ENCODE measurements at regions not wholly inside any gene's neighbourhood (a gene's known extent, or its start where the extent isn't known, plus 50 kb on each side); places are given as distances from the start of the nearest gene placed in this dataset.

GRCh38 chr10:62631241-62631640, 173.3 kb upstream of the ADO start:
- no peak for DNase-seq (ENCODE audit: low read depth in 2 of 2)

- DNase-seq (ENCODE audit: low read depth in 2 of 2), result peak; percentile 38 to 59
These were observed 172.3 kb upstream of the ADO start for GRCh38 chr10:62632071-62632809.

- no peak for DNase-seq (ENCODE audit: low read depth in 2 of 2)
These were observed 170.5 kb upstream of the ADO start for GRCh38 chr10:62633976-62634375.

GRCh38 chr10:62634576-62634975, 169.9 kb upstream of the ADO start:
- DNase-seq (ENCODE audit: low read depth in 2 of 2), result no peak

GRCh38 chr10:62635127-62635526, 169.4 kb upstream of the ADO start:
- DNase-seq (ENCODE audit: low read depth in 2 of 2), result no peak

- DNase-seq (ENCODE audit: low read depth in 2 of 2), result no peak
These were observed 167.7 kb upstream of the ADO start for GRCh38 chr10:62636825-62637248.

- peak; percentile 31 to 53 for DNase-seq (ENCODE audit: low read depth in 2 of 2)
These were observed 167.1 kb upstream of the ADO start for GRCh38 chr10:62637249-62638061.

GRCh38 chr10:62638062-62638477, 166.4 kb upstream of the ADO start:
- DNase-seq (ENCODE audit: low read depth in 2 of 2), result no peak

- no peak for DNase-seq (ENCODE audit: low read depth in 2 of 2)
These were observed 165.4 kb upstream of the ADO start for GRCh38 chr10:62639144-62639543.

GRCh38 chr10:62640411-62640810, 164.1 kb upstream of the ADO start:
- no peak for DNase-seq (ENCODE audit: low read depth in 2 of 2)

- DNase-seq (ENCODE audit: low read depth in 2 of 2), result no peak
These were observed 160.6 kb upstream of the ADO start for GRCh38 chr10:62643606-62644587.

- no peak for DNase-seq (ENCODE audit: low read depth in 2 of 2)
These were observed 157.0 kb upstream of the ADO start for GRCh38 chr10:62647375-62648092.

GRCh38 chr10:62648921-62649320, 155.6 kb upstream of the ADO start:
- DNase-seq (ENCODE audit: low read depth in 2 of 2), result no peak

GRCh38 chr10:62650411-62650810, 154.1 kb upstream of the ADO start:
- no peak for DNase-seq (ENCODE audit: low read depth in 2 of 2)

- no peak for DNase-seq (ENCODE audit: low read depth in 2 of 2)
These were observed 153.2 kb upstream of the ADO start for GRCh38 chr10:62651341-62651740.

- DNase-seq (ENCODE audit: low read depth in 2 of 2), result no peak
These were observed 152.4 kb upstream of the ADO start for GRCh38 chr10:62652114-62652513.

- DNase-seq (ENCODE audit: low read depth in 2 of 2), result no peak
These were observed 152.0 kb upstream of the ADO start for GRCh38 chr10:62652564-62652963.

GRCh38 chr10:62653254-62653653, 151.3 kb upstream of the ADO start:
- no peak for DNase-seq (ENCODE audit: low read depth in 2 of 2)

GRCh38 chr10:62654966-62655336, 149.6 kb upstream of the ADO start:
- no peak for DNase-seq (ENCODE audit: low read depth in 2 of 2)

GRCh38 chr10:62655337-62655994, 149.1 kb upstream of the ADO start:
- DNase-seq (ENCODE audit: low read depth in 2 of 2), result no peak

Data from activated CD8-positive, alpha-beta memory T cell treated with anti-CD3 and anti-CD28 coated beads for 4 hours (primary cell).